ENCODE measurements at regions not wholly inside any gene's neighbourhood (a gene's known extent, or its start where the extent isn't known, plus 50 kb on each side); places are given as distances from the start of the nearest gene placed in this dataset.
A peak's percentile ranks its signal among the peaks of the same experiment; 100 is the strongest.
"Not testable (repeated sequence)": the region's sequence is repeated elsewhere in the genome, so short reads cannot be mapped to it uniquely, and the experiment has no call there.

GRCh38 chr3:15989419-15989818, 185.1 kb upstream of the GALNT15 start:
- DNase-seq (ENCODE audit: low spot score), result no peak

GRCh38 chr3:15993660-15994059, 180.8 kb upstream of the GALNT15 start:
- DNase-seq (ENCODE audit: low spot score), result not testable (repeated sequence)

GRCh38 chr3:15996496-15996895, 178.0 kb upstream of the GALNT15 start:
- DNase-seq (ENCODE audit: low spot score), result not testable (repeated sequence)

- DNase-seq (ENCODE audit: low spot score), result no peak
Observed at GRCh38 chr3:15997274-15997943, 177.1 kb upstream of the GALNT15 start.

- no peak for DNase-seq (ENCODE audit: low spot score)
Observed at GRCh38 chr3:15998911-15999310, 175.6 kb upstream of the GALNT15 start.

GRCh38 chr3:16004812-16005211, 169.7 kb upstream of the GALNT15 start:
- no peak for DNase-seq (ENCODE audit: low spot score)

- no peak for DNase-seq (ENCODE audit: low spot score)
Observed at GRCh38 chr3:16011376-16011775, 163.1 kb upstream of the GALNT15 start.

- DNase-seq (ENCODE audit: low spot score), result no peak
Observed at GRCh38 chr3:16012086-16012485, 162.4 kb upstream of the GALNT15 start.

GRCh38 chr3:16013568-16013967, 160.9 kb upstream of the GALNT15 start:
- DNase-seq (ENCODE audit: low spot score), result no peak

GRCh38 chr3:16021801-16022200, 152.7 kb upstream of the GALNT15 start:
- not testable (repeated sequence) for DNase-seq (ENCODE audit: low spot score)

- DNase-seq (ENCODE audit: low spot score), result not testable (repeated sequence)
Observed at GRCh38 chr3:16023881-16024280, 150.6 kb upstream of the GALNT15 start.

GRCh38 chr3:16024548-16024947, 149.9 kb upstream of the GALNT15 start:
- DNase-seq (ENCODE audit: low spot score), result no peak

- DNase-seq (ENCODE audit: low spot score), result no peak
Observed at GRCh38 chr3:16026753-16027152, 147.7 kb upstream of the GALNT15 start.

- DNase-seq (ENCODE audit: low spot score), result no peak
Observed at GRCh38 chr3:16028604-16029003, 145.9 kb upstream of the GALNT15 start.

- DNase-seq (ENCODE audit: low spot score), result no peak
Observed at GRCh38 chr3:16030342-16030741, 144.1 kb upstream of the GALNT15 start.

GRCh38 chr3:16031434-16031833, 143.0 kb upstream of the GALNT15 start:
- no peak for DNase-seq (ENCODE audit: low spot score)

GRCh38 chr3:16033889-16034687, 140.4 kb upstream of the GALNT15 start:
- no peak for DNase-seq (ENCODE audit: low spot score)

GRCh38 chr3:16040991-16041390, 133.5 kb upstream of the GALNT15 start:
- no peak for DNase-seq (ENCODE audit: low spot score)

- DNase-seq (ENCODE audit: low spot score), result peak; percentile 58
Observed at GRCh38 chr3:16048435-16049318, 125.8 kb upstream of the GALNT15 start.

- DNase-seq (ENCODE audit: low spot score), result no peak
Observed at GRCh38 chr3:16050641-16051467, 123.6 kb upstream of the GALNT15 start.

- DNase-seq (ENCODE audit: low spot score), result no peak
Observed at GRCh38 chr3:16051691-16052090, 122.8 kb upstream of the GALNT15 start.

- DNase-seq (ENCODE audit: low spot score), result no peak
Observed at GRCh38 chr3:16052964-16053363, 121.5 kb upstream of the GALNT15 start.
